GOT3 (cell line): ENCODE measurements at regions not wholly inside any gene's neighbourhood (a gene's known extent, or its start where the extent isn't known, plus 50 kb on each side); places are given as distances from the start of the nearest gene placed in this dataset.
"Not testable (repeated sequence)": the region's sequence is repeated elsewhere in the genome, so short reads cannot be mapped to it uniquely, and the experiment has no call there.

ENCODE experiments used
- DNase-seq: peaks from one replicate; lab custom pipeline; 2025; ENCODE audit warnings: mixed read lengths; lab: John Stamatoyannopoulos, UW

DNA sequence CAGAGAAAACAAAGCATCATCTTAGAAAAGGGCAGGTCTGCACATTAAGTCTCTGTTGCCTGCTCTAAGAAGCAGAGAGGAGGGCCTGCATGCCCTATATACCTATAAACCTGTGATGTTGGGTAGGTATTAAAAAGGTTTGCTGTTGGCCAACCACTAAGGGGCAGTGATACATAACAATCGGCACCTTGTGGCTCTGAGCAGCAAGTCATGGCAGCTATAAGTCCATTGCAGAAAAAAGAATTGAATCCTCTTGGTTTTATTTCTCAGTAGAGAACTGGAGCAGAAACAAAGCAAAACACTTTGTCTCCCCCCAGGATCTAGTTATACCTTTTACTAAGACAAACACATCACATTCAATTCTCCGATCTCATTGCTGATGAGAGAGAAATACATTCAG is 1364.4 kb downstream of the STIM2 start:
- DNase-seq, result no peak

DNA sequence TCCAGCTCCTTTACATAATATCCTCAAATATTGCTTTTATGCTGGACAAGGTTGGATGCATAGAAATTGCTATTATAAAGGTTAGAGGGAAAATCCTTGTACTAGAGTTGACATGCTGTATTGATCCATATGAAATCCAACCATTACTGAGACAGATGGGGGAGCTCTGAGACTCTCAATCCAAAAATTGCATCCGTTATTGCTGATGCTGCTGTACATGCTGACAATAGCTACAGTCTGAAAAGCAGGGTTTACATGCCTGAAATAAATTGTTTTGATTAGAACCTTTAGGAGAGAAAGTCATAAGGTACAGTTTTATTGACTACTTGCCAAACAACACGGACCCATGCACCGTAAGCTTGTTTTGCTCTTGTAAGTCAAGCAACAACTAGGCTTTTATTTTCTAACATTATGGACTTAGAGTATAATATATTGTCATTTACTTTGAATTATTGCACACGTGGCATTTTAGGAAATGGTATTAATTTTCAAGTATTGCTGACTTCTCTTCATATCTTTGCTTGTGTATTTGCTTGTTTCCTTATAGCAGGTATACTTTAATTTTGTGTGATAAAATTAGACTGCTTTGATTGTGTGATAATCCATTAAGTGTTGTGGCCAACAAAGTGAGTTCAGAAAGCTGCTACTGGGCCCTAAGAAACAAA is 1365.2 kb downstream of the STIM2 start:
- DNase-seq, result no peak

DNA sequence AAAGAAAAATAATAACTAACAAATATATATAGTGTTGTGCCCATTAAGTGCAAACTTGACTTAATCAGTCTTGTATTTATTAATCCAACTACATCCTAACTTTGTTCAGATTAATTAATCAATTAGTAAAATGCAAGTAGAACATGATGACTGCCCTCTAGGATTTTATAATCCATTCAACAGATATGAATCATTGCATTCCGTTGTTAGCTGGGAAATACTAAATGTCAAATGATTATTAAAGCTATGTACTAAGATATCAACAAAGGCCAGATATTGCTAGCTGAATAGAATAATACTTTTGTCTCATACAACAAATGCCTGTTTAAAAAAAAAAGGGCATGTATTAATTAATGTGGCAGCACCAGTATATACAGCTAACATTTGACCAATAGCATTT is 1366.3 kb downstream of the STIM2 start:
- no peak for DNase-seq

DNA sequence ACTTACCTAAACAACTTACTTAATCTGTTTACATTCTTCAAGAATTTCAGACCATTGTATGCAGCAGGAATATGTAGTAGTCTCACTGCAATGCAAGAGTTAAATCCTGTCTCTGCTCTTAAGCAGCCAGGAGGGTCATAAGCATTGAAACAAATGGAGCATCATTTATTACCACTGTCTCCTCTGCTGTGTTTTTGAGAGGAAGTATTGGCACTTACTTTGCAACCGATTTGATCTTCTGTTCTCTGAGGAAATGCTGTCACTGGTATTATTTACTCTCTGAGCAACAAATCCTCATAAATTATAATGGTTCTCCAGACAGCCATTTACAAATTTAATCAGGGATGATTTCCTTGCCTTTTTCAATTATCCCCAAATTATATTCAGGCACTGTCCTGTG is 1367.1 kb downstream of the STIM2 start:
- no peak for DNase-seq

DNA sequence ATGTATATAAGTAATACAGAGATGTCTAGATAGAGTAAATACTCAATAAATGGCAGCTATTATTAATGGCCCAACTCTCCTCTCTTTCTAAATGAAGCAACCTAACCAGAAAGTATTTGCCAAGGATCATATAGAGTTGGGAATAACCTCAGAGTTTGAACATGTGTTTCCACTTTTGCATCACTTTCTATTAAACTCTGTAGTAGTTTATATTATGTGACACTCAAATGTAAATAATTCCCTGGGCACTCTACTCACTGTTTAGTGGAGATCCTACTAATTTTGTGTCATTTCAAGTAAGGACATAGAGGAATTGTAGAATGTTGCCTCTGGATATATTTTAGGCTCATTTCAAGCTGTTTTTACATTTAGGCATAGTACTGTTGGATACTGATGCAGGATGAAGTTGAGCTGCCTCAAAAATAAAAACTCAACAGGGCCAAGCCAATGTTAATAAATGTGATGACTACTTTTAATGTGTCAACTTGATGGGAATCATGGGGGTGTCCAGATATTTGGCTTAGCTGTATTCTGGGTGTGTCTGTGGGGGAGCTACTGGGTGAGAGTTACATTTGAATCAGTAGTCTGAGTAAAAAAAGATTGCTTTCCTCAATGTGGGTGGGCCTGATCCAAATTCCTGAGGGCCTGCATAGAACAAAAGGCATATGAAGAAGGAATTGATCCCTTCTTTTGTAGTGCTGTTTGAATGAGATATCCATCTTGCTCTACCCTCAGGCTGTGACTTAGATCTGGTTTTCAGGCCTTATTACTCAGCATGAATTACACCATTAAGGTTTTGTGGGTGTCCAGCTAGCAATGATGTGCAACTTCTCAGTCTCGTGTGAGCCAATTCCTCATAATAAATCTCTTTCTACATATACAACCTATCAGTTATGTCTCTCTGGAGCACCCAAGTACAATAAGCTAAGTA is 1368.2 kb downstream of the STIM2 start:
- DNase-seq, result no peak

DNA sequence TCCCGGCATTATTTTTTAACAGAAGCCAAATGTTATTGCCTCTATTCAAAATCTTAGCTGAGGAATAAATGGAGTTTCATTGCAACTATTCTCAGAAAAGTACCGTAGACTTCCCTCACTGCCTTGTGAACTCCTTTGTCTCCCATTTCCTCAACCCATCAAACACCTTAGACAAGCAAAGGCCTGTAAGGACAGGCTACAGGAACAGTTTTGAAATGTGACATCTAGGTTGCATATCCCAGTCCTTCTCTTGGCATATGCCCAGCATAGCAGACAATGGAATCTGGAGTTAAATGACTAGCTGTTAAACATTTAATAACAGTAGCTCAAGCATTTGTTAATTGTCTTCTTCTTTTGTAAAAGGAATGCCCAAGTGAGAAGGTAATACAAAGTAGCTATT is 1371.7 kb downstream of the STIM2 start:
- DNase-seq, result no peak

DNA sequence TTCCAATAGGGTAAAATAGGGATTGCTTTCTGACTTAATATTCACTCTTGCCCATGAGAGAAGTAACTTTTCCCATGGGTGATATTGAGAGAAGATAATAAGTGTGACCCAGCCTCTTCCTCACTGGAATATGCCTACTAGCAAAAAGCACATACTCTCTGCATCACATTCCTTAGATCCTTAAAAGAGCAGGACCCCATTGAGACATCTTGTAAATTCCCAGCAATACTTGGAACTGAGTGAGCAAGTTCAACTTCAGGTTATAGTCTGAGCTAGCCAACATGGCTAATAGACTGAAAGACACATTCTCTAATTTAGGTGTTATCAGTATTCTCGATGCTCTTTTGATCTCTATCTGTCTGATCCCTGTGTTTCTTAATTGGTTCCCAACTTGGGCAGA is 1372.3 kb downstream of the STIM2 start:
- no peak for DNase-seq

DNA sequence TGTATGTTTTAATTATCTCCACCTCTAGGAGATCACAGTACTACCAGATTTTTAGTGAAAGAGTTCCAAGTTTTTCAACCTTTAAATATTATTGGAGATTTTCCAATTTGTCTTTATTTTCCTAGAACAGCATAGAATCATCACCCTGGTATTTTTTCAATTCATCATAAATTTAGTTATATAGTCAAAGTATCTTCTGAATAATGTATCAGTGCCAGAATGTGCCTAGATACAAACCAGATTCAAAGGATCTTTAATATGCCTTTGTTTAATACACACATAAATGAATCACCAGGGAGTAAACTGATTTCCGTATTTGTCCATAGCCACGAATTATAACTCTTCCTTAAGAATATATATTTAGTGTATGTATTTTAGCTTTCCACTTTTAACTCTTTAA is 1373.1 kb downstream of the STIM2 start:
- DNase-seq, result no peak

DNA sequence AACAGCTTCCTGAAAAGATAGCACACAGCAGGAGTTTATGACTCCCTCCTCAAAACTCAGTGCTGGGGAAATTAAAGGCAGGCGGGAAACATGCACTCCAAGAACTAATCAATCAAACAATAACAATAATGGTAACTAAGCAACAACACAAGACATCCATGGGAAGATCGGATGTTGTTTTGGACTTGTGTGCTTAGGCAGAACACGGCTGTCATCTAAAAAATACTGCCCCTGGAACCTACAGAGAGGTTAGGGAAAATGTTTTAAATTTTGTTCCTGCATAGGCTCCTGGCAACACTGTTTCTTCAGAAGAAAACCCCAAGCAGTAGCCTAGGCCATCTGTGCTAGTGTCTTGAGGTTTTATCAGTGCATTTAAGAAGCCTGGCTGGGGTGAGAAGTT is 1378.2 kb downstream of the STIM2 start:
- DNase-seq, result no peak

DNA sequence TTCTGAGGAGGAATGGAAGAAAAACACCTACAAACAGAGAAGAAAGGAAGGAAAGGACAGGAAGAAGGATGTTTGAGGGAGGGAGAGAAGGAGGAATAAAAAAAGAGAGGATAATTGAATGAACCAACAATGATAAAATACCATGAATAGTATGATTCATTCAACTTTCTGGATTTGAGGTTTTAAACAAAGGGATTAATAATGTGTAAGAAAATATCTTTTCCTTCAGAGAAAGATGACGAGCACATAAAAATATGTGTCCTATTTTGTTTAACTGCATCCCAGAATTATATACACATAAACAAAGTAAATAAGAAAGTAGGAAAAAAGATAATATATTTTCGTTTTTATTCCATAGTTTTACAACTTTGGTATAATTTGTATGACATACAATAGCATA is 1380.4 kb downstream of the STIM2 start:
- no peak for DNase-seq

DNA sequence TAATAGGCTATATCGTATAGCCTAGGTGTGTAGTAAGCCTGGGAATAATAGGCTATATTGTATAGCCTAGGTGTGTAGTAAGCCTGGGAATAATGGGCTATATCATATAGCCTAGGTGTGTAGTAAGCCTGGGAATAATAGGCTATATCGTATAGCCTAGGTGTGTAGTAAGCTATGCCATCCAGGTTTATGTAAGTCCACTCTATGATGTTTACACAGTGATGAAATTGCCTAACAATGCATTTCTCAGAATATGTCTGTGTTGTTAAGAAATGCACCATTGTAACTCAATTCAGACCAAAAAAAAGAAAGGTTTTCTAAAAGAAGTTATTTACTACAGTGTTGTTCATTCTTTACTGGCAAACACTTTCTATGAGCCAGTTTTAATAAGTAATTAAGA is 1387.2 kb downstream of the STIM2 start:
- DNase-seq, result no peak

DNA sequence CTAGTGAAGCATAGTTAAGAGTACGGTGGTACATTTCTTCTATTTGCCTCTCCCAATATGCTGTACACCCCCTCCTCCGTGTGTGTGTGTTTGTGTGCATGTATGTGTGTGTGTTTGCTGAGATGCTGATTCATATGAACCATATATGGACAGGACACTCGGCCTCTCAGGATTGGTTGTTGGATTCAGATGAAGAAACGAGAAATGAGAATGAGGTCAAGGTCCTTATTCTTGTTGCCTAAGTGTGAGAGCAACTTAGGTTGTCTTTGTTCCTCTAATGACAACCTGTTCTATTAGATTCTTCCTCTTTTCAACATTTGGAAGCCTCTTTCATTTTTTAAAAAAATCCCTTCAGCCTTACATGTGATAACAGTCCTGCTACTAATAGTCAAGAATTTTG is 1387.6 kb downstream of the STIM2 start:
- DNase-seq, result no peak

DNA sequence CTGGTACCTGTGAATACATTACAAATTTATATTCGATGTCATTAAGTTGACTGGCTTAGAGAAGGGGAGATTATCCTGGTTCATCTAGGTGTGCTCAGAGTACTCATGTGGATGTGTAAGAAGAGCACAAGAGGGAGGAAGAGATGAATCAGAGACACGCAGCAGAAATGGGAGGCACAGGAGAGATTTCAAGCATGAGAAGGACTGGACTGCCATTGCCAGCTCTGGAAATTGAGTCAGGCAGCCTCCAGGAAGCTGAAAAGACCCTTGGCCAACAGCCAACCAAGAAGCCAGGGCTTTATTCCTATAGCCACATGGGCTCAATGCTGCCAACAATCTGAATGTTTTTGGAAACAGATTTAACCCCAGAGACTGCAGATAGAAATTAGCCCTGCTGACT is 1390.0 kb downstream of the STIM2 start:
- DNase-seq, result no peak

DNA sequence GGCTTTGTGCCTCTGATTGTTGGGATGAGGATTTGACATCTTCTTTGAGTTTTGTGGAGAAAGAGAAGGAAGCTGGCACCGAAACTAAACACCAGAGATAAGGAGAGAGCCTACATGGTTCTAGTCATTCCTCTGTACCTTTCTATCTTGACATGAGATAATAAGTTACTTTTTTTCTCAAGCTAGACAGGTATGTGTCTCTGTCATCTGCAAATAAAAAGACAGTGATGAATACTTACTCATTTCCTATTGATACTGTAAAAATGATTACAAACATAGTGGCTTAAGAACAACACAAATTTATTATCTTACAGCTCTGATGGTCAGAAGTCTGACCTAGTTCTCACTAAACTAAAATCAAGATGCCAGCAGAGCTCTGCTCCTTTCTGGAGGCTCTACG is 1391.2 kb downstream of the STIM2 start:
- DNase-seq, result no peak

DNA sequence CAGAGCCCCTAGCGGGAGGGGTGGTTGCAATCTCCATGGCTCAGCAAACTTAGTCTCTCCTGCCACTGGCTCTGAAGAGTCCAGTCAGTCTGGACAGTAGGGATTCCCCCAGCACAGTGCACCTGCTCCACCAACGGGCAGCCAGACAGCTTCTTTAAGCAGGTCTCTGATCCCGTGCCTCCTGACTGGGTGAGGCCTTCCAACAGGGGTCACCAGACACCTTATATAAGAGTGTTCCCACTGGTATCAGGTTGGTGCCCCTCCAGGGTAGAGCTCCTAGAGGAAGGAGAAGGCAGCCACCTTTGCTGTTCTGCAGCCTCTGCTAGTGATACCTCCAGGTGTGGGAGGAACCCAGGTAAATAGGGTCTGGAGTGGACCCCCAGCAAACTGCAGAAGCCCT is 1393.4 kb downstream of the STIM2 start:
- DNase-seq, result no peak

DNA sequence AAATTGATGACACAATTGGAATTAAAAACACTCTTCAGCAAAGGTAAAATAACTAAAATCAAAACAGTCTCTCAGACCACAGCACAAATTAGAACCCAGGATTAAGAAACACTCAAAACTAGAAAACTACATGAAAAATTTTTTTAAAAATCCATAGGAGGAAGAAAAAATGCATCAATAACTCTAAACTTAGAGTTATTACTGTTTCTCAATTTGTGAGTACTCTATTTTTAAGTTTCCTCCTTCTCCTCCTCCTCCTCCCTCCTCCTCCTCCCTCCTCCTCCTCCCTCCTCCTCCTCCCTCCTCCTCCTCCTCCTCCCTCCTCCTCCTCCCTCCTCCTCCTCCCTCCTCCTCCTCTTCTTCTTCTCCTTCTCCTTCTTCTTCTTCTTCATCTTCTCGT is 1395.7 kb downstream of the STIM2 start:
- DNase-seq, result no peak

DNA sequence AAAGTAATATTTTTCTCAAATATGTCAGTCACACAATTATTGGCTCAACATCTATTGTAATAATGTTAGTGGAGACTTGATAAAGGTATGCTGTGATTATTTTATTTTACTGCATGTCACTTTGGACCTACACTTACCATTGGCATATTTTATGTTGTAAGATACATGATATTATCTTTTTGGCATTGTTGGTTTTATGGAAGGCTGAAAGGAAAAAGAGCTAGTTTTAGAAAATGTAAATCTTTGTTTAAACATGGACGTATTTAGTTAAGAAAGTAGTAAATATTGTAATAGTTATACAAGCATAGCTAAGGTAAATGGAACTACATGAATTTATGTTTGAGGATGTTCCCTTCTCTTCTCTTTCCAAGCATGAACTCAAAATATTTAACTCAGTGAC is 1399.3 kb downstream of the STIM2 start:
- DNase-seq, result no peak

DNA sequence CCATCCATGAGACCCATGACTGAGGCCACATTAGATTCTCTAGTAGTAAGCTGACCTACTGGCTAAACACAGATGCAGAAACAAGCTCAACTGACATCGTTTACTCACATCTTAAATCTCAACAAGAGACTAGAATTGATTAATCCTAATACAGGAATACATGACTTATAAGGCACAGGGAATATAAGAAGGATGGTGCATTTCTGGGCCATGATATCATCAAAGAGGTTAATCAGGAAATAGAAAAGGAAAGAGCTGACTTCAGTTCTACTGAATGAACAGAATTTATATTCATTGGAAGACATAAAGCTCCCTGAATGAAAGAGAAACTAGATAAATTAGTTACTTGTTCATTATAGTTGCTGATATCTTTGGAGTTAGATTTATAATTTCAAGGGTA is 1406.5 kb downstream of the STIM2 start:
- DNase-seq, result no peak

DNA sequence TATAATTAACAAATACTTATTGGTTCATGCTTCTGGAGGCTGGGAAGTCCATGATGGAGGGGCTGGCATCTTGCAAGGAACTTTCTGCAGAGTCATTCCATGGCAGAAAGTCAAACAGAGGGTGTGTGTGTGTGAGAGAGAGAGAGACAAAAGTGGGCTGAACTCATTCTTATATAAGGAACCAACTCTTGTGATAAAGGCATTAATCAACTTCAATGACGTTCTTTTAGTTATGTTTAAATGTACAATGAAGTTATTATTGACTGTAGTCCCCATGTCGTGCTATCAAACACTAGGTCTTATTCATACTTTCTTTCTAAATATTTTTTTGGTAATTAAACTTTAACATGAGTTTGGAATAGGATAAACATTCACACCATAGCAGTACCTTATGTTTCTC is 1408.8 kb downstream of the STIM2 start:
- DNase-seq, result no peak

DNA sequence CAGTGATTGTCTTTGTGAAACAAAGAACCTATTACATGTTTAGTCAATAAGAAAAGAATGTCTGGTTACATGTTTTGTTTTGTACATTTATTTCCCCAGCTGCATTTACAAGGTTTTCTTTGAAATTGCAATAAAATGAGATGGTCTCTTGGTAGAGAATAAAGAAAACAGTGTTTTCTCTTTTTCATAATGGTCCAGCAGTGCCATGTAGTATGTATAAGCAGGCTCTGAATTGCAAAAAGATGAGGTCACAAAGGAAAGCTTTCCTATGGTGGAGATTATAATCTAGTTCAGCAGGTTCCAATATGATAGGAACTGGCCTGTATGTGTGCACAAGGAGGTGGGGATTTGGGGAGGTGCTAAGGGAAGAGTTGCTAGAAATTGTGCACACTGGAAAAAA is 1417.3 kb downstream of the STIM2 start:
- no peak for DNase-seq

DNA sequence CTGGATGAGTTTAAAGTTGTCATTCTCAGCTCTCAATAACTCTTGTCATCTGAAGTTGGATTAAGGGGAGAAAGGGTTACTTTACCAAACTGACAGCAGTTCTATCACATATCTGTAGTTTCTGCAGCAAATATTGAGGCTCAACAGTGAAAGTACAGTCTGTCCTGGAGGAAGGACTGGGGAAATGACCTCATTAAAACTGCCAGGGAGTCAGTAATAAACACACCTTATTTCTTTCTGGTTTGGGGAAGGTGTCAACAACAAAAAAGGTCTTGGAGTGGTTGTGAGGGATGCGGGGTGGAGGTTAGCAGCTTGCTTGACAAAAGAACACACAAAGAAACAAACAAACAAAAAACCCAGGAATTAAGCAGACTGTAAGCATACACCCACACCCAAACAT is 1418.0 kb downstream of the STIM2 start:
- DNase-seq, result no peak

DNA sequence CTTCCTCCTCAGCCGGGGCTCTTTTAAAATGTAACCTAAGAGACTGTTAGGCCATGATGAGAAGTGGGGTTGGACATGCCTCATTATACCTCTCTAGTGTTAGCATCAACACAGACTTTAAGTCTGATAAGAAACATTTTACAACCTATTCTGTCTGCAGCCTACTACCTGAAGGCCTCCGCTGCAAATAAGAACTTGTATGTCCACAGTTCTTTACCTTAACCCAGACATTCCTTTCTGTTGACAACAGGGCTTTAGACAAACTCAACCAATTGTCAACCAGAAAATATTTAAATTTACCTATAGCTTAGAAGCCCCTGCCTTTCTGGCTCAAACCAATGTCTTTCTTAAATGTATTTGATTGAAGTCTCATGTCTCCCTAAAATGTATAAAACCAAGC is 1418.6 kb downstream of the STIM2 start:
- no peak for DNase-seq

DNA sequence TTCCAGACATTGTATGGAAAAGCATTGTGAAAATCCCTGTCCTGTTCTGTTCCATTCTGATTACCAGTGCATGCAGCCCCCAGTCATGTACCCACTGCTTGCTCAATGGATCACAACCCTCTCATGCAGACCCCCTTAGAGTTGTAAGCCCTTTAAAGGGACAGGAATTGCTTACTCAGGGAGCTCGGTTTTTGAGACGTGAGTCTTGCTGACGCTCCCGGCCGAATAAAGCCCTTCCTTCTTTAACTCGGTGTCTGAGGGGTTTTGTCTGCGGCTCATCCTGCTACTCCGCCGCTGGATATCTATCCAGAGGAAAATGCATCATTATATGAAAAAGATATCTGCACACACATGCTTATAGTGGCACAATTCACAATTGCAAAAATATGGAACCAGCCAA is 1425.6 kb downstream of the STIM2 start:
- not testable (repeated sequence) for DNase-seq

DNA sequence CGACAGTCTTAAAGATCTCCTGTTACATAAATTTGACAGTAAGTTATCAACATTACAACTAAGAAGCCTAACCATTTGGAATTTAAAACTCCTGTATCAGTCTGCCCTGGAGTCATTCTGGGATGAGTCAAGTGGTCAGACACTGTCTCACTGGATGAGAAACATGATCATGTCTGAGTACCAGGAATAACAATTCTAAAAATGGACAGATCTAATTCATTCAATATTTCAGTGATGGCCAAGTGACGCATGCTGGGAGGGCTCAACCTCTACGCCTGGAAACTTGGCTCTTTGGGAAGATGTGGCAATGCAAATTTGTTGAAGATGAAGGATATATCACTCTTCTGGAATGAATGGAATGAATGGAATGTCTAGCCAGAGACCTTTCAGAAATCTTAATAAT is 1427.2 kb downstream of the STIM2 start:
- DNase-seq, result peak; percentile 8
